Kidney (tissue), 13 donors: ENCODE measurements at regions not wholly inside any gene's neighbourhood (a gene's known extent, or its start where the extent isn't known, plus 50 kb on each side); places are given as distances from the start of the nearest gene placed in this dataset.

Experiments used
- DNase-seq, 5 donors: peaks; one replicate each; pipeline ENCODE4 v3.0.0-alpha.2; 2013 to 2020
- FAIRE-seq: peaks from 2 replicates; lab custom pipeline; 2012; peaks lifted over from hg19 to GRCh38; lab: Jason Lieb, UNC
- H3K27ac ChIP-seq, 2 donors: one replicate each; pipeline ENCODE4 v1.7.0; 2013; ENCODE audit warnings: low read depth in 2 of 2, low read length in 2 of 2, inconsistent platforms in 1 of 2
- H3K27me3 ChIP-seq: one replicate; pipeline ENCODE4 v1.7.1; 2013; ENCODE audit warnings: low read length, inconsistent platforms; ENCODE audit not compliant: control insufficient read depth, insufficient read depth
- H3K36me3 ChIP-seq, 3 donors: one replicate each; pipeline versions ENCODE4 v1.7.0 to v1.7.1; 2013; ENCODE audit warnings: low read length in 3 of 3, control low read depth in 1 of 3, inconsistent platforms in 1 of 3; ENCODE audit not compliant: insufficient read depth in 3 of 3, control insufficient read depth in 2 of 3
- H3K4me1 ChIP-seq, 3 donors: one replicate each; pipeline versions ENCODE4 v1.7.0 to v1.7.1; 2013; ENCODE audit warnings: low read length in 3 of 3, inconsistent platforms in 1 of 3, low read depth in 1 of 3; ENCODE audit not compliant: control insufficient read depth in 2 of 3, insufficient read depth in 2 of 3
- H3K4me3 ChIP-seq, 3 donors: one replicate each; pipeline versions ENCODE4 v1.7.0 to v1.8.1; 2013; ENCODE audit warnings: low read length in 3 of 3, control low read depth in 1 of 3, inconsistent platforms in 1 of 3
- H3K9ac ChIP-seq, 3 donors: one replicate each; pipeline versions ENCODE4 v1.7.0 to v1.7.1; 2013; ENCODE audit warnings: low read length in 3 of 3, control low read depth in 1 of 3, inconsistent platforms in 1 of 3
- H3K9me3 ChIP-seq, 3 donors: one replicate each; pipeline versions ENCODE4 v1.7.0 to v1.7.1; 2013; ENCODE audit warnings: low read length in 3 of 3, control low read depth in 1 of 3, inconsistent platforms in 1 of 3; ENCODE audit not compliant: control insufficient read depth in 2 of 3, insufficient read depth in 1 of 3
- intact Hi-C: fragments of 100-400 bp; cut with DNase I; formaldehyde crosslinking; loops from one replicate; pipeline ENCODE4 v1.11.1; 2022
- TF ChIP-seq, protein P1 (sequence below): IDR thresholded peaks from 3 replicates; pipeline ENCODE4 v1.5.1; 2012; ENCODE audit warnings: mild to moderate bottlenecking, moderate library complexity, borderline replicate concordance; ENCODE audit not compliant: insufficient read depth; ENCODE audit errors: extremely low read depth
- donor health status: control.
- donor health status: control.
- donor health status: control.
- donor health status: control.
- donor health status: control.
- donor health status: DM: yes; HTN: yes; CAD: no.
- donor health status: Normal renal cell carcinoma (clear cell type).

DNA sequence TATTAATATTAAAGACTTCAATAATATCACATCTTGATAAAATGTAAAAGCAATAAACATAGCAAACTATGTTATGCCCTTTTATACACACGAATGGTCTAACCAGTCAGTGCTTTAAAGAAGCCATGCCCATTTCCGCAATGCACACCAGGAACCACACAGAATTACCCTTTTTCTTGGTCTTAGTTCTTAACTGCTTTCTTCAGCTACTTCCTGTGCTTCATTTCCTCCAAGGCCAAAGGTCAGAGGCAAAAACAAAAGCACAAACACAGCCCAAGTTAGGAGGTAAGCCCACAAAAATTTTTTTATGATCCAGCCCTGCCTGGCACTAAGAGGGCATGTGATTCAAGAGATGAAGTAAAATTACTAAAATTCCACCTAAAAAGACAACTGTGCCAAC lies 267.2 kb downstream of the FBXO15 start:
- intact Hi-C loops: no loop called here
- H3K27ac ChIP-seq: no peak overlapping the region
- H3K9ac ChIP-seq: no peak overlapping the region
- no peaks in the 10 kb centered on the region for H3K4me1 ChIP-seq
- no peaks in the 10 kb centered on the region for H3K36me3 ChIP-seq
- H3K9me3 ChIP-seq: no peaks in the 10 kb centered on the region
- DNase-seq (no peak), FAIRE-seq (no peak)
- no peak overlapping the region for H3K4me3 ChIP-seq
- TF ChIP-seq, protein P1, sequence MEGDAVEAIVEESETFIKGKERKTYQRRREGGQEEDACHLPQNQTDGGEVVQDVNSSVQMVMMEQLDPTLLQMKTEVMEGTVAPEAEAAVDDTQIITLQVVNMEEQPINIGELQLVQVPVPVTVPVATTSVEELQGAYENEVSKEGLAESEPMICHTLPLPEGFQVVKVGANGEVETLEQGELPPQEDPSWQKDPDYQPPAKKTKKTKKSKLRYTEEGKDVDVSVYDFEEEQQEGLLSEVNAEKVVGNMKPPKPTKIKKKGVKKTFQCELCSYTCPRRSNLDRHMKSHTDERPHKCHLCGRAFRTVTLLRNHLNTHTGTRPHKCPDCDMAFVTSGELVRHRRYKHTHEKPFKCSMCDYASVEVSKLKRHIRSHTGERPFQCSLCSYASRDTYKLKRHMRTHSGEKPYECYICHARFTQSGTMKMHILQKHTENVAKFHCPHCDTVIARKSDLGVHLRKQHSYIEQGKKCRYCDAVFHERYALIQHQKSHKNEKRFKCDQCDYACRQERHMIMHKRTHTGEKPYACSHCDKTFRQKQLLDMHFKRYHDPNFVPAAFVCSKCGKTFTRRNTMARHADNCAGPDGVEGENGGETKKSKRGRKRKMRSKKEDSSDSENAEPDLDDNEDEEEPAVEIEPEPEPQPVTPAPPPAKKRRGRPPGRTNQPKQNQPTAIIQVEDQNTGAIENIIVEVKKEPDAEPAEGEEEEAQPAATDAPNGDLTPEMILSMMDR: no peak
- no peaks in the 10 kb centered on the region for H3K27me3 ChIP-seq

DNA sequence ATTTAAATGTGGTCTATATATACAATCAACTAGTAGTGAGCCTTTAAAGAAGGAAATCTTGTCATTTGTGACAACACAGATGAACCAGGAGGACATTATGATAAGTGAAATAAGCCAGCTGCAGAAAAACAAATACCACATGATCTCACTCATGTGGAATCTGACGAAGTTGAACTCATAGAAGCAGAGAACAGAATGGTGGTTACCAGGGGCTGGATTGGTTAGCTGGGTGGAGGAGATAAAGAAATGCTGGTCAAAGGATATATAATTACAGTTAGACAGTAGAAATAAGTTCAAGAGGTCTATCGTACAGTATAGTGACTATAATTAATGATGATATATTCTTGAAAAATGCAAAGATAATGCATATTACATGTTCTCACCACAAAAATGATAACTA lies 267.9 kb downstream of the FBXO15 start:
- intact Hi-C loops: no loop called here
- FAIRE-seq: no peak

DNA sequence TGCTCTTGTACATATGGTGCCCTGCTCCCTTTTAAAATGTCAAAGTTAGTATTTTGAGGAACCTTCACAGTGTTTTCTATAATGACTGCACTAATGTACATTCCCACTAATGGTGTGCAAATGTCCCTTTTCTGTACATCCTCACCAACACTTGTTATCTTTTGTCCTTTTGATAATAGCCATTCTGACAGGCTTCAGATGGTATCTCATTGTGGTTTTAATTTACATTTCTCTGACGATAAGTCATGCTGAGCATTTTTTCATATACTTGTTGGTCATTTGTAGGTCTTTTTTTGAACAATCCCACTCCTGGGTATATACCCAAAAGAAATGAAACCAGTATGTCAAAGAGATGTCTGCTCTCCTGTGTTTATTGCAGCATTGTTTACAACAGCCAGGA lies 268.3 kb downstream of the FBXO15 start:
- H3K27ac ChIP-seq: no peak overlapping the region
- intact Hi-C loops: no loop called here

More for the DNA sequence above, 267.9 kb downstream of the FBXO15 start:
- TF ChIP-seq, protein P1: no peak
- H3K36me3 ChIP-seq: no peaks in the 10 kb centered on the region
- no peak overlapping the region for H3K9ac ChIP-seq
- DNase-seq: no peak
- no peak overlapping the region for H3K4me3 ChIP-seq
- H3K9me3 ChIP-seq: no peaks in the 10 kb centered on the region
- H3K27me3 ChIP-seq: no peaks in the 10 kb centered on the region
- no peaks in the 10 kb centered on the region for H3K4me1 ChIP-seq
- H3K27ac ChIP-seq: no peak overlapping the region

DNA sequence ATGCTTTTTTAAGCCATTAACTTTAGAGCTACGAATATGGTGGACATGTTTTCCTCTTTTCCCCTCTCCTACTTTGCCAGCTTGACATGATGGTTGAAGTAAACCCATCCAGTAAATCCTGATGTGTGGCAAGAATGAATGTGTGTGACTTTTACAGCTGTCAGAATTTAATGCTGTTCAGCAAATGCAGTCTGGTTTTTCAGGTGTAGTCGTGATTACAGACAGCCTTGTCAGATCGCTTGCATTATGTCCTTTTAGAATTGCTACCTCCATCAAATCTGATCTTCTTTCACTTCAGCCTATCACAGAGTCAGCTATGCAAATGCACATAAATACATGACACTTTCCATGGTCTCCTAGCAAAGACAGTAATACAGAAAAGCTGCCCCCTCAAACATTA lies 278.5 kb downstream of the FBXO15 start:
- no peak for FAIRE-seq
- Histone ChIP-seq H3K9me3 (no peaks in the 10 kb centered on the region), H3K4me1 (no peaks in the 10 kb centered on the region), H3K4me3 (no peak overlapping the region), H3K36me3 (no peaks in the 10 kb centered on the region), H3K27ac (no peak overlapping the region), H3K9ac (no peak overlapping the region), H3K27me3 (no peaks in the 10 kb centered on the region)
- intact Hi-C loops: no loop called here
- DNase-seq: no peak
- TF ChIP-seq, protein P1: no peak

More for the DNA sequence above, 268.3 kb downstream of the FBXO15 start:
- Histone ChIP-seq H3K27me3 (no peaks in the 10 kb centered on the region), H3K9me3 (no peaks in the 10 kb centered on the region), H3K4me3 (no peak overlapping the region), H3K36me3 (no peaks in the 10 kb centered on the region), H3K4me1 (no peaks in the 10 kb centered on the region), H3K9ac (no peak overlapping the region)
- DNase-seq: no peak
- FAIRE-seq: no peak
- TF ChIP-seq, protein P1: no peak
